Kidney epithelial cell (primary cell): ENCODE measurements at regions not wholly inside any gene's neighbourhood (a gene's known extent, or its start where the extent isn't known, plus 50 kb on each side); places are given as distances from the start of the nearest gene placed in this dataset.

ENCODE experiments used
- DNase-seq: peaks from one replicate; pipeline ENCODE4 v3.0.0-alpha.2; 2010; ENCODE audit warnings: low read depth
- H3K27me3 ChIP-seq: 2 replicates; pipeline ENCODE4 v1.6.0; 2011; ENCODE audit warnings: low read length; ENCODE audit not compliant: control insufficient read depth, insufficient read depth
- H3K36me3 ChIP-seq: 2 replicates; pipeline ENCODE4 v1.5.1; 2011; ENCODE audit warnings: low read length; ENCODE audit not compliant: control insufficient read depth, insufficient read depth
- H3K4me3 ChIP-seq: 2 replicates; pipeline ENCODE4 v1.5.1; 2011; ENCODE audit warnings: low read depth, mild to moderate bottlenecking, control low read depth, low read length
- TF ChIP-seq, protein P1 (sequence below): IDR thresholded peaks from 2 replicates; pipeline ENCODE4 v1.5.1; 2011; ENCODE audit warnings: mild to moderate bottlenecking, moderate library complexity, low read length, control low read depth, inconsistent platforms; ENCODE audit not compliant: insufficient read depth, poor library complexity, severe bottlenecking

DNA sequence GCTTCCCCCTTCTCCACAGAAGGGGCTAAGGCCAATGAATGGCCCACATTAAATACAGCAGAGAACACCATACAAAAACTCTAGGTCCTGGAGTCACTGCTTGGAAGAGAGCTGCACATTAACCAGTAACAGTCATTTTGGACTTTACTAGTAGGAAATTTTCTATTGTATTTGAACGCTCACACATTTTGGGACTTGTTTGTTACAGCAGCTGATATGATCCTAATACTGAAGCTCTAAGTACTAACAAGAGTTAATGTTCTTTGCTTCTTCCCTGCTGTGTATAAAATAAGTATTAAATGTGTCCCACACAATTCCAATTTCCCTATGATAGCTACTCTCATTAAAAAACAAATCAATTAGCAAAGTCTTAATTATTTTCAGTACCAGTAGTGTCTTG is 148.3 kb upstream of the IRX3 start:
- DNase-seq: no peak
- TF ChIP-seq, protein P1, sequence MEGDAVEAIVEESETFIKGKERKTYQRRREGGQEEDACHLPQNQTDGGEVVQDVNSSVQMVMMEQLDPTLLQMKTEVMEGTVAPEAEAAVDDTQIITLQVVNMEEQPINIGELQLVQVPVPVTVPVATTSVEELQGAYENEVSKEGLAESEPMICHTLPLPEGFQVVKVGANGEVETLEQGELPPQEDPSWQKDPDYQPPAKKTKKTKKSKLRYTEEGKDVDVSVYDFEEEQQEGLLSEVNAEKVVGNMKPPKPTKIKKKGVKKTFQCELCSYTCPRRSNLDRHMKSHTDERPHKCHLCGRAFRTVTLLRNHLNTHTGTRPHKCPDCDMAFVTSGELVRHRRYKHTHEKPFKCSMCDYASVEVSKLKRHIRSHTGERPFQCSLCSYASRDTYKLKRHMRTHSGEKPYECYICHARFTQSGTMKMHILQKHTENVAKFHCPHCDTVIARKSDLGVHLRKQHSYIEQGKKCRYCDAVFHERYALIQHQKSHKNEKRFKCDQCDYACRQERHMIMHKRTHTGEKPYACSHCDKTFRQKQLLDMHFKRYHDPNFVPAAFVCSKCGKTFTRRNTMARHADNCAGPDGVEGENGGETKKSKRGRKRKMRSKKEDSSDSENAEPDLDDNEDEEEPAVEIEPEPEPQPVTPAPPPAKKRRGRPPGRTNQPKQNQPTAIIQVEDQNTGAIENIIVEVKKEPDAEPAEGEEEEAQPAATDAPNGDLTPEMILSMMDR: no peak
- Histone ChIP-seq H3K4me3 (no peak overlapping the region), H3K36me3 (no peaks in the 10 kb centered on the region), H3K27me3 (peaks cover 3% of the 10 kb centered on the region)

DNA sequence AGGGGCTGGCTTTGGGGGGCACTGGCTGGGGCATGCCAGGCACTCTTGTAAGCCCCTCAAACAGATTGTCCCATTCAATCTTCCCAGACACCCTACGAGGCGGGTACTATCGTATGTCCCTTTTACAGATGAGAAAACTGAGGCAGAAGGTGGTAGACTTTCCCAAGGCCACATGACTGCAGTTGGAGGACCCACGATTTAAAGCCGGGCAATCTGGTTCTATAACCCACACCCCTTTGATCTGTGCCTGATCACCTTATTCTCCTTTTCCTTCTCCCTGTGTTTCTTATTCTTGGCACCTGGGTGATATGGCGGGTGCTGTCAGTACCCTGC is 146.3 kb upstream of the IRX3 start:
- H3K36me3 ChIP-seq: no peaks in the 10 kb centered on the region
- H3K4me3 ChIP-seq: no peak overlapping the region
- H3K27me3 ChIP-seq: peaks cover 6% of the 10 kb centered on the region
- no peak for DNase-seq
- TF ChIP-seq, protein P1: no peak

DNA sequence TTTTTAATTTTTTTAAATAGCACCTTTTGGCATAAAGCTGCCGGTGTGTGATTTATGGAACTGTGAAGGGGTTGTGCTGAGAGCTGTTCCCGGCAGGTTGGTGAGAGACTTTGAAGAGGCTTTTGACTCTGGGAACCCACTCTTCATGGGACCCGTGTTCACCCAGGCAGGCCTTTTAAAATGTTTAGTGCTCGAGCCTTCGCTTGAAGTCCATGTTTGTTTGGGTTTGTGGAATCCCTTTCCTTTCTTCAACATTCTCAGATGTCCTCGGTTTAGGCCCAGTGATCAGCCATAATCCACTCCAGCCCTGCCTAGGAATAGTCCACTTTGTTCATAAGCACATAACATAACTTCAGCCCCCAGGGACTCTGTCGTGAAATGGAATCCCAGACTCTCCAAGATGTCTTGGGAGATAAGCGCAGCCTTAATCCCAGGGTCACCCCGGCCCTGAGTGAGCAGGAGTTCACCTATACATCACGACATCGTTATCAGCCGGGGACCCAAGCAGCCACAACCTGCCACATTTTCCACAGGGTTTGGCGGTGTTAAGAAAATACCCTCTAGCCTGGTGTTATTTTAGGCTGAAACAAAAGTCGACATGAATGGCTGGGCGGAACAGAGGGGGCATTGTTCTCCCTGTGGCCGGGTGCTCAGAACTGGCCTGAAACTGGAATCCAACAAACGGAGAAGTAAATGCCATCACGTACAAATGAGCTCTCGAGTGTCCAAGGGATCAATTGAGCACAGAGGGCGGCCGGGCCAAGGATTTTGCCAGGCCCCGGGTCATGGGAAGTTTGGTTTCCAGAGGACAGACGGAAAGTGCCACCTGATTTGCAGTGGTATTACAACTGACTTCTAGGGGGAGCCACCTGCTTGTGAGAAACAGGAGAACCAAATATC is 145.7 kb upstream of the IRX3 start:
- Histone ChIP-seq H3K4me3 (no peak overlapping the region), H3K36me3 (no peaks in the 10 kb centered on the region), H3K27me3 (peaks cover 3% of the 10 kb centered on the region)
- no peak for DNase-seq
- TF ChIP-seq, protein P1: peak; percentile 13

DNA sequence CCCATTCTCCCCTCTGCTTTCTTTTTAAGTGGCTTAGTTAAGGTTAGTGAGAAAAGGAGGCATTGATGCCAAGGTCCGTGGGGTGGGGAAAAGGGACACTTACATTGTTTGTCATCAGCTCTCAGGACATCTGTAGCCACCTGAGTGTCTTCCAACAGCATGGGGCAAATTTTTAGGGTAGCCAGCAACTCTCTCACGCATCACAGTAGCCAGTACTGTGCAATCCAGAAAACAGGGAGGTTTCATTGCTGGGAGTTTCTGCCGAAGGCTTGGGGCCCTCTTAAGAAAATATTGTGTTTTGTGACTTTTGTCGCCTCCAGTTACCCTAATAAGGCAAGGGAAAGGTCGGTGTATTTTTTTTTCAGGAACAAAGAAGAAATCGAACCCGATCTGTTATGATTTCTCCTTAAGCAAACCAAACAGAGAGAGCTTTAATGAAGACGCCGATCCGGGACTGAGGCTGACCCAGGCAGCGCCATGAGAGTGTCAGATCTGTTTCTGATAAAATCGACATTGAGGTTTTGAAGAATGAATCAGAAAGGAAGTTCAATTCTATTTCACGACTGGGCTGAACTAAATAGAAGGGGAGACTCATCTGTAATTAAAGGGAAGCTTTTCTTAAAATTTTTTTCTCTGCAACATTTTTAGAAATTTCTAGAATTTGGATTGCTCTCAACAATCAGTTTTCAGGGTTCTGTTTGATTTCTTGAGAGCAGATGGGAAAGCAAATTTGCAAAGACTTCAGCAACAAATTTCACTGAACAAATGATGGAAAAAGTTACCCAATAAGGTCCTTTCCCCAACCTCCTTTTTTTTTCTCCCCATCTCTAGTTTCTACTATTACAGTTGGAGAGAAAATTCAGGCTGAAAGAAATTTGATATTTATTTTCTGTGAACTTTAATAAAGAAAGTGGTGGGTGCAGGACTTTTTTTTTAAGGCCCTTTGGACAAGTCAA is 144.7 kb upstream of the IRX3 start:
- Histone ChIP-seq H3K4me3 (no peak overlapping the region), H3K27me3 (peaks cover 3% of the 10 kb centered on the region), H3K36me3 (no peaks in the 10 kb centered on the region)
- TF ChIP-seq, protein P1: no peak
- no peak for DNase-seq

DNA sequence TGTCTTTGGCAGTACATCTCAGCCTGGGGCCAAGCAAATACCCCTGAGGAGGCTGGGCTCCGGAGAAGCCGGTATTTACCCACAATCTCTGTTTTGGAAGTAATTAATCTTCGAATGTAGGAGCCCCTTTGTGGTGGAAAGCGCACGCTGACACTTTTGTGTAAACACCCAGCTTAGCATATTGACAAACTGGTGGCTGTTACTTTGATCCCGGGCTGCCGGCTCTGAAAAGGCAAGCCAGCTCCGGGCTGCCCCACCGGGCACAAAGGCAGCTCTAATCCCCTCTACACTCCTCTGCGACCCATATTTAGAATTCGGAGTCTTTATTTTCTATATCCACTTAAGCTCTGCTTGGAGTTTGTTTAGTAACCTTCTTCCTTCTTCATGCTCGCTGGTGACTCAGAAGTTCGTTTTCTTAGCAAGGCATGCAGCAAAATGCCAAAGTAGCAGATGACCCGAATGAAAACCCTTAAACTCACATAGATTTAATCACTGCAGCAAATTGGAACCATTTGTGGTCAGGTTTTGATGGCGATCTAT is 144.0 kb upstream of the IRX3 start:
- DNase-seq: no peak
- Histone ChIP-seq H3K4me3 (no peak overlapping the region), H3K27me3 (peaks cover 3% of the 10 kb centered on the region), H3K36me3 (no peaks in the 10 kb centered on the region)
- TF ChIP-seq, protein P1: no peak
